Stimulated activated memory B cell treated with anti-CD40 and anti-IgM and Interleukin-4, amounts not matched to agents 10 μg/mL and 1 μg/mL and 100 μg/mL, for 72 hours (primary cell): ENCODE measurements at regions not wholly inside any gene's neighbourhood (a gene's known extent, or its start where the extent isn't known, plus 50 kb on each side); places are given as distances from the start of the nearest gene placed in this dataset.

Experiments used
- ATAC-seq: fragments of 150-1000 bp; cut with Tn5 transposase; 2 replicates; pipeline ENCODE4 v1.10.0; 2021
- H3K27ac Mint-ChIP-seq: one replicate; pipeline ENCODE4 v1.8.0; 2022; ENCODE audit warnings: mild to moderate bottlenecking, mixed read lengths
- H3K27me3 Mint-ChIP-seq: one replicate; pipeline ENCODE4 v1.8.0; 2022; ENCODE audit warnings: mixed read lengths
- H3K36me3 Mint-ChIP-seq: one replicate; pipeline ENCODE4 v1.8.0; 2022; ENCODE audit warnings: mixed read lengths
- H3K4me1 Mint-ChIP-seq: one replicate; pipeline ENCODE4 v1.8.0; 2022; ENCODE audit warnings: mixed read lengths
- H3K4me3 Mint-ChIP-seq: one replicate; pipeline ENCODE4 v1.8.0; 2022; ENCODE audit warnings: mild to moderate bottlenecking, moderate library complexity, mixed read lengths
- H3K9me3 Mint-ChIP-seq: one replicate; pipeline ENCODE4 v1.8.0; 2022; ENCODE audit warnings: mixed read lengths

DNA sequence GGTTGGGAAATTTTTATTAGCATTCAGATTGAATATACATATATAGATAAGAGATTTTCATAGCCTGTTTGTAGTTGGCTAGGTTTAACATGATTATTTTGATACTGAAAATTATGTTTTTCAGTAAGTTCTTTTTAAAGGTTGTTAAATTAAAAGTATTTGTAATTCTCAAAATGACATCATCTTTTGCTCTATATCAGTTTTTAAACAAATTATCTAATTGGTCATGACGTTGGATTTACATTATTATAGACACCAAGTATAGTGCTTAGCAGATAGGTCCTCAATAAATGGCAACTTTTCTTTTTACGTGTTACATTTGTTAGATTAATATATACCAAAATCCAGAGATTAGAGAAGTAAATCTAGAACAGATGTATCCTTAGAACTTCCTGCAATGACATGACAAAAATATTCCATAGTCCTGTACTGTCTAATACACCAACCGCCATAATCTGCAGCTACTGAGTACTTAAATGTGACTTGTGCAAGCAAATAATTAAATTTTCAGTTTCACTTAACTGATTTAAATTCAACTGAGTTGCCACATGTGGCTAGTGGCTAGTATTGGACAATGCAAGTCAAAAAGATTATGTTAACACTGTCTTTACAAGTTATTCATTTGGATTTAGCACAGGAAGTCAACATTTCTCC is 1613.1 kb upstream of the TENM3 start:
- ATAC-seq, result no peak
- Mint-ChIP-seq H3K4me3 (no peak overlapping the region), H3K4me1 (no peaks in the 10 kb centered on the region), H3K27ac (no peak overlapping the region), H3K36me3 (no peaks in the 10 kb centered on the region), H3K9me3 (no peaks in the 10 kb centered on the region), H3K27me3 (no peaks in the 10 kb centered on the region)

DNA sequence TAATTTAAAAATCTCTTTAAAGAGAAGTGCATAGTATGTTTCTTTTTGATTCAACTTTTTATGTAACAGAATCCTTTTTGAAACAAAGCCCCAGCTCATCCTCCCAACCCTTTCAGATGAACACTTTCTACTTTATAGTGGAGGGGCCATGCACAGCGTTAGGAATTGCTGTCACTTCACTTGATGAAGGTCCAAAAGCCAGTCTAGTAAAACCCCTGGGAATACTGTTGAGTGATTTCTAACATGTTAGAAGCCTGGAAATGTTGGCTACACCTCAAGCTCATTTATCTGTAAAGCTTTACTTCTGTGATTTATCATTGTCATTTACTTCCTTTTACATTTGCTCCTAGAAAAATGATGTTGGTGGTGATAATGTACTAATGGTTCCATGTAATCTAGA is 1608.9 kb upstream of the TENM3 start:
- ATAC-seq, result no peak

DNA sequence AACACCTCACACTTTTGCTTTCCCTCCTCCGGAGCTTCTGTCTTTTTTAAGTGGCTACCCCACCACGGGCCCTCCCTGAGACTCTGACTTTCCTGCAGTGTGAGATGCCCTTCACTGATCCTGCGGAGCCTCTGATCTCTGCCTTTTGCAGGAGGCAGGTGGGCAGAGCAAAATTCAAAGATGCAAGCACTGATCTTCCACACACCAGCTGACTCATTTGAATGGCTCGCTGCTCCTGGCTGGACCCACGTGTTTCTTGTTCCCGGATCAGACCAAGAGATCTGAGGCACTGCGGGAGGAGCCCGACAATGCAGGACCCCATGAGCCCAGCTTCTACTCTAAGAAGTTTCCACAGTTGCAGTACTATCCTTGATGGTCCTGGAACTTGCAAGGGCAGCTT is 1607.9 kb upstream of the TENM3 start:
- Mint-ChIP-seq H3K9me3 (no peaks in the 10 kb centered on the region), H3K27me3 (no peaks in the 10 kb centered on the region), H3K27ac (no peak overlapping the region), H3K4me3 (no peak overlapping the region), H3K36me3 (no peaks in the 10 kb centered on the region), H3K4me1 (no peaks in the 10 kb centered on the region)
- ATAC-seq, result no peak

More for the DNA sequence above, 1608.9 kb upstream of the TENM3 start:
- H3K27me3 Mint-ChIP-seq, result no peaks in the 10 kb centered on the region
- no peaks in the 10 kb centered on the region for H3K9me3 Mint-ChIP-seq
- no peak overlapping the region for H3K4me3 Mint-ChIP-seq
- no peaks in the 10 kb centered on the region for H3K36me3 Mint-ChIP-seq
- H3K27ac Mint-ChIP-seq, result no peak overlapping the region
- no peaks in the 10 kb centered on the region for H3K4me1 Mint-ChIP-seq

DNA sequence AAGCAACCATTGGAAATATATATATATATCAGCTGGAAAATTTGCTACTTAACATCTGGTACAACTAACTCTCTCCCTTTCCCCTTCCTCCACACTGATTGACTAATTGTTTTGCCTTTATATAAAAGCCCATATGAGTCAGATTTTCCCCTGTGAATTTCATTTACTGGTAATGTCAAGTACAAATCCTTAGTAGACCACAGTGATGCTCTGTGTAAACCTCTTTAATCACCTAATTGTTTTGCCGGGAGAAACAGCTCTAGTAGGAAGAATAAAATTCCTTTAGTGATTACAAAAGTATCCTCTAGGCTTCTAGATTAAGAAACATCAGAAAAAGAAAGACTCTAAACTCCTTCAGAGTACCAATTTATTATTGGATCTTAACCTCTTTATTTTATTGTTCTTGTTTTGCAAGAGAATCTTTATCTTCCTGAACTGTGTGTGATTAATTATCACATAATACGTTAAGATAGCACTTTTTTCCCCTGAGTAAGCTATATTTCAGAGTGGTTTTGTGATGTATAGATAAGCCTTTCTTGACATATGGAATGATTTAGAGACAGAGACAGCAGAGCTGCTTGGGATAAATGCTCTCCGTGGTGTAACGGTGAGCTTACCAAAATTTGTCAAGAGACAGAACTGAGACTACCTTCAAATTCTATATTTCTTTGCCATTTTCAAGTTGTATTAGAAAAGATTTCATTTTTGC is 1606.4 kb upstream of the TENM3 start:
- no peak for ATAC-seq
- no peak overlapping the region for H3K27ac Mint-ChIP-seq
- no peaks in the 10 kb centered on the region for H3K36me3 Mint-ChIP-seq
- H3K4me1 Mint-ChIP-seq, result no peaks in the 10 kb centered on the region
- H3K9me3 Mint-ChIP-seq, result no peaks in the 10 kb centered on the region
- no peaks in the 10 kb centered on the region for H3K27me3 Mint-ChIP-seq
- H3K4me3 Mint-ChIP-seq, result no peak overlapping the region

DNA sequence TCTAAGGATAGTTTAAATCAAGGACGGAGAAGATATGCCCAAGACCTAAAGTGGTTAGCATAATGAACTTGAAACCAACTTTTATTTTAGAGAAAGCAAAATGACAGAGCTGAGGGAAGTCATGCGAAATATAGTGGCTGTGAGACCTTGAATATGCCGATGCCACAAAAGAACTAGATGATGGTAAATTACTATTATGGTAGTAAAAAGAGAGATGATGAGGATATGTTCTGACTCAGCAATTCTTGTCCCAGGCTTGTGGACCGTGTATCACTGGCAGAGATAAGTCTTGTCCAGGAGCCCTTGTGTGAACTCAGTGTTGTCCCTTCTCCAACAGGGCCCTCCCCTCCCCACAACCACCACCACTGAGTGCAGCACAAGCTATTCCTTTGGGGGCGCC is 1605.6 kb upstream of the TENM3 start:
- Mint-ChIP-seq H3K27me3 (no peaks in the 10 kb centered on the region), H3K4me1 (no peaks in the 10 kb centered on the region), H3K4me3 (no peak overlapping the region), H3K9me3 (no peaks in the 10 kb centered on the region), H3K36me3 (no peaks in the 10 kb centered on the region), H3K27ac (no peak overlapping the region)
- ATAC-seq, result no peak

DNA sequence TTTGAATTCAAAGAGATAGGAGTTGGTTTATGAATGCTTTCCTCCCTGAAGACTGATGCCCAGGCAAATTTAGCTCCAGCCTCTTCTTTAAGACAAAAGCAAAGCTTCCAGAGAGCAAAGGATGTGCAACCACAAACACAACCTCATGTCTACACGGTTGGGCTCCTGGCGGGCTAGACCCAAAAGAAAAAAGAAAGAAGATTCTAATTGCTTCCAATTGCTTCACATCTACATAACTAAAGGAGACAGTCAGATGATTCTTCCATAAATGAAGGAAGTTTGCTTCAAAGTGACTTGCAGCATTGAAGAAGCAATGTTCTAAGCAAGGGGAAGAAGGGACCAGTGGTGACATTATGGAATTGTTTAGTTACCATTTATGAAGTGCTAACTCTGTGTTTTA is 1603.0 kb upstream of the TENM3 start:
- no peak overlapping the region for H3K4me3 Mint-ChIP-seq
- no peak overlapping the region for H3K27ac Mint-ChIP-seq
- H3K9me3 Mint-ChIP-seq, result no peaks in the 10 kb centered on the region
- no peaks in the 10 kb centered on the region for H3K4me1 Mint-ChIP-seq
- no peaks in the 10 kb centered on the region for H3K36me3 Mint-ChIP-seq
- ATAC-seq, result no peak
- no peaks in the 10 kb centered on the region for H3K27me3 Mint-ChIP-seq

DNA sequence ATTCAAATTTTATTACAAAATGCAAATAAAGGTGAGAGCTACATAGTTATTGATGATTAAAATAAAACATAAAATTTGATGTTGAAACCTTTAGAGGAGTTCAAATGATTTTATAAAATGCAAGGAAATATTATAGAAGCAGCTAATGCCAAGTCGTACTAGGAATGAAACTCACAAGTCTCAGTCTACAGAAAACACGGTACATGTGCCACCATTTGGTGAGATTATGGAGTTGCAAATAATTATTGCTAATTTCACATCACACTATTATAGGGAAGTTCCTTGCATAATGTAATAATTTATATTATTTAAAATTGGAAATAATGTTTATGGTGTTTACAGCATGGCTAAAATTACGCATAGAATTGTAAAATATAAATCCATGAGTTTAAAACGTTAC is 1601.7 kb upstream of the TENM3 start:
- no peaks in the 10 kb centered on the region for H3K36me3 Mint-ChIP-seq
- no peak overlapping the region for H3K4me3 Mint-ChIP-seq
- H3K9me3 Mint-ChIP-seq, result no peaks in the 10 kb centered on the region
- ATAC-seq, result no peak
- H3K27me3 Mint-ChIP-seq, result no peaks in the 10 kb centered on the region
- no peak overlapping the region for H3K27ac Mint-ChIP-seq
- H3K4me1 Mint-ChIP-seq, result no peaks in the 10 kb centered on the region

- Mint-ChIP-seq H3K36me3 (no peaks in the 10 kb centered on the region), H3K27me3 (no peaks in the 10 kb centered on the region), H3K4me3 (no peak overlapping the region), H3K4me1 (no peaks in the 10 kb centered on the region), H3K27ac (no peak overlapping the region), H3K9me3 (no peaks in the 10 kb centered on the region)
- ATAC-seq, result no peak
Measured at GRCh38 chr4:180642732-180643131, 1600.5 kb upstream of the TENM3 start.

- no peak overlapping the region for H3K27ac Mint-ChIP-seq
- H3K4me3 Mint-ChIP-seq, result no peak overlapping the region
- no peaks in the 10 kb centered on the region for H3K27me3 Mint-ChIP-seq
- ATAC-seq, result no peak
- H3K4me1 Mint-ChIP-seq, result no peaks in the 10 kb centered on the region
- no peaks in the 10 kb centered on the region for H3K36me3 Mint-ChIP-seq
- H3K9me3 Mint-ChIP-seq, result no peaks in the 10 kb centered on the region
Measured at GRCh38 chr4:180650273-180650672, 1592.9 kb upstream of the TENM3 start.

DNA sequence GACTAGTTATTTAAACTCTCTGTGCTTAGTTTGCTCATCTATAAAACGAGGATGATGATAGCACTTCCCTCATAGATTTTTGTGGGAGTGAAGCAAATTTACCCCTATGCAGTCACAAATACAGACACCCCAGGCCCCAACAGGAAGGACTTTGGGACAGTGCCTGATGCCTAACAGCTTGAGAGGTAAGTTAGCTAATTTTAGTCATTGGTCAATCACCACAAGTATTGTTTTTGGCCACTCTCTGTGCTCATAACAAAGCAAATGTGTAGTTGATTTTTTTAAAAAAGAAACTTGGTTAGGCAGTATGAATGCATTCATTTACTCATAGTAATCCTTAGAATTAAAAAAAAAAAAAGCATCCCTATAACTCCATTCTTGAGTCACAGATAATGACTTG is 1590.7 kb upstream of the TENM3 start:
- ATAC-seq, result no peak
- Mint-ChIP-seq H3K27ac (no peak overlapping the region), H3K4me3 (no peak overlapping the region), H3K4me1 (no peaks in the 10 kb centered on the region), H3K9me3 (no peaks in the 10 kb centered on the region), H3K36me3 (no peaks in the 10 kb centered on the region), H3K27me3 (no peaks in the 10 kb centered on the region)

DNA sequence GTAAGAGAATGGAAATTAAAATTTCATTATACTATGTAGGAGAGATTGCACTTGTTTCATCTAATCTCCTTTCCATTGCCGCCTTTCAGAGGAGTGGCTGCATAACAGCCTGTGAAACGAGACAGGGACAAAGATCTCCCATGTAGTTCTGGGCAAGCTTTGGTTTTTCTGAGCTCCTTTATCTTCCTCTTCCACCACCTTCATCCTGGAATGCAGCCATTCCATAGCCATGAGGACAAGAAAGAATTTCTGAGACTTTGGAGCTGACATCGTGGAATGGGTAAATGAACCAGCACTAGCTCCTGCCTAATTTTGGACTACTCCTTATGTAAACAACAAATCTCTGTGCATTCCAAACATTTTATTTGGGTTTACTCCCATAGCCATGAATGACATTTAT is 1587.3 kb upstream of the TENM3 start:
- ATAC-seq, result no peak
- no peaks in the 10 kb centered on the region for H3K36me3 Mint-ChIP-seq

DNA sequence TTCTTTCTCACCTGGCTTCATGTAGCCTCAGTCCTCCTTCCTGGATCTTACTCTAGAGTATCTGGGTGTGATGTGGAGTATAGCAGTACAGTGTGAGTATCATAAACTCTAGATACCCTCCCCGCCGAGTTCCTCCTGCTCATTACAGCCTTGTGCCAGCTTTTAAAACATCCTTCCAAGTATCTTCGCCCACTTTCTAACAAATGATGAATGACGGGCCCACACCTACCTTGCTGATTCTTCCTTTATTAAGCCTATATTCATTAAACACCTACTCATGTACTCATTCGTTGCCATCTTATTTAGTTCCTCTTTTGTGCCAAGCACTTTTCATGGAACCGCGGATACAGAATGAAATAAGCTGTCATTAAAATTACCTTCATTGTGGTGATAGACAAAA is 1585.3 kb upstream of the TENM3 start:
- no peaks in the 10 kb centered on the region for H3K4me1 Mint-ChIP-seq
- no peaks in the 10 kb centered on the region for H3K36me3 Mint-ChIP-seq
- no peak overlapping the region for H3K27ac Mint-ChIP-seq
- no peaks in the 10 kb centered on the region for H3K9me3 Mint-ChIP-seq
- ATAC-seq, result no peak
- no peak overlapping the region for H3K4me3 Mint-ChIP-seq
- H3K27me3 Mint-ChIP-seq, result no peaks in the 10 kb centered on the region

More for the DNA sequence above, 1587.3 kb upstream of the TENM3 start:
- H3K27ac Mint-ChIP-seq, result no peak overlapping the region
- no peaks in the 10 kb centered on the region for H3K9me3 Mint-ChIP-seq
- H3K4me3 Mint-ChIP-seq, result no peak overlapping the region
- H3K4me1 Mint-ChIP-seq, result no peaks in the 10 kb centered on the region
- no peaks in the 10 kb centered on the region for H3K27me3 Mint-ChIP-seq

DNA sequence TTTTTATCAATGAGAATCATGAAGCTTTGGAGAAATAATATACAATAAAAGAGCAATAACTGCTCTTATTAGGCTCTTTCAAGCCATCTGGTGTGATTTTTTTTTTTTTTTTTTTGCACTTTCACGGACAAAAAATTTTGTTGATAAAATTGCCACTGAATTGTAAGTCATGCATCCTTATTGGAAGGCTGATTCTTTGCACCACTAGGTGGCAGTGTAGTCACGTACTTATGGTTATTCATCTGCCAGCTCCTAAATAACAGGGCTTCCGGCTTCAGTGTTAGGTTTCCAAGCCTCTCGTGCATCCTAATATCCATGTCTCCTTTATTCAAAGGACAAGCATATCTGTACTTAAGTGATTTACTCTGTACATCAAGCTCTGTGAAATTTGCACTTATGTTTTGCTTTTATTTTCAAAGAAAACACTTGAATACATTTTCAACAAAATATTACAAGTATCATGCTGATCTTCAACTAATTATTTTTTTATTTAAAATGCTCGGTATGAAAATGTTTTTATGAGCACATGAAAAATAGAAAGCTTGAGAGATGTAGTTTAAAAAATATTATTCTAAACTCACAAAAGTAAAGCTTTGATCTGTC is 1578.3 kb upstream of the TENM3 start:
- no peaks in the 10 kb centered on the region for H3K36me3 Mint-ChIP-seq
- H3K4me1 Mint-ChIP-seq, result no peaks in the 10 kb centered on the region
- H3K27me3 Mint-ChIP-seq, result no peaks in the 10 kb centered on the region
- no peak for ATAC-seq
- no peak overlapping the region for H3K4me3 Mint-ChIP-seq
- no peak overlapping the region for H3K27ac Mint-ChIP-seq
- H3K9me3 Mint-ChIP-seq, result no peaks in the 10 kb centered on the region

GRCh38 chr4:180665481-180665880 is 1577.7 kb upstream of the TENM3 start:
- no peaks in the 10 kb centered on the region for H3K9me3 Mint-ChIP-seq
- H3K4me3 Mint-ChIP-seq, result no peak overlapping the region
- H3K36me3 Mint-ChIP-seq, result no peaks in the 10 kb centered on the region
- ATAC-seq, result no peak
- H3K4me1 Mint-ChIP-seq, result no peaks in the 10 kb centered on the region
- no peaks in the 10 kb centered on the region for H3K27me3 Mint-ChIP-seq
- H3K27ac Mint-ChIP-seq, result no peak overlapping the region

DNA sequence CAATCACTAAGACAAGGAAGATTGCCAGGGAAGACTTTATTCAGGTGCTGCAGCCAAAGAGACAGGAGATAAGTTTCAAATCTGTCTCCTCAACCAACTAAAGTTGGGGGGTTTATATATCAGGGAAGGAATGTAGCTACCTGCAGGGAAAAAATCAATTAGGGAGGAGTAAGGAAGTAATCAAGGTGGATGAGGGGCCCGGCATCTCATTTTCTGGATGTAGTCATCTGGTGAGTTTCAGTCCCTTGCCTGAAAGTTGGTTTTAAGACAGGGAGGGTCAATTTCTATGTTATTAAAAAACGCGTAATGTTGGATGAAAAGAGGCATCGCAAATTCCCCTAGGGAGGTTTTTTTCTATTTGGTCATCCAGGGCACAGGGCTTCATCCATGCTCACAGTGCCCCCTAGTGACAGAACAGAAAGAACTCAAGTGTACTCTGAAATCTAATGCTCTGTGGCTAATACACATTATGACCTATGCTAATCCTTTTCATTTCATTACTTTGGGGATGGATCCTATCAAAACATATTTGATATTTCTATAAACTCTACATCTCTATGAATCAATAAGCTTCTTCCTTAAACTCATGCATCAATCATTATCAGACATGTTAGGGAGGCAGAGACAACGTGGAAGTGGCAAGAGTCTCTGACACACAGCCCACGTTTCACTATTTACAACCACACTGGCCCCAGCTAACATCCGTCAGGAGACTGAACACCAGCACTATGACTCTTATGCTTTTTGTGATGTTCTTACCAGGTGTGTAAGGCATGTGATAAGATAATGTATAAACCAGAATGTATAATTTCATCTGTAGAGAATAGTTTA is 1577.0 kb upstream of the TENM3 start:
- ATAC-seq, result no peak
- H3K27me3 Mint-ChIP-seq, result no peaks in the 10 kb centered on the region

More for the DNA sequence above, 1577.0 kb upstream of the TENM3 start:
- H3K36me3 Mint-ChIP-seq, result no peaks in the 10 kb centered on the region
- H3K9me3 Mint-ChIP-seq, result no peaks in the 10 kb centered on the region
- no peak overlapping the region for H3K4me3 Mint-ChIP-seq
- no peak overlapping the region for H3K27ac Mint-ChIP-seq
- H3K4me1 Mint-ChIP-seq, result no peaks in the 10 kb centered on the region
